Activated naive CD4-positive, alpha-beta T cell treated with anti-CD3 and anti-CD28 coated beads, Interleukin-2, amount 50 U/mL, for 72 hours (primary cell): ENCODE measurements at regions not wholly inside any gene's neighbourhood (a gene's known extent, or its start where the extent isn't known, plus 50 kb on each side); places are given as distances from the start of the nearest gene placed in this dataset.
A peak's percentile ranks its signal among the peaks of the same experiment; 100 is the strongest.

Source experiments
- ATAC-seq, 2 donors: fragments of 150-1000 bp; cut with Tn5 transposase; 2 replicates each; pipeline ENCODE4 v1.10.0; 2021; ENCODE audit warnings: mild to moderate bottlenecking in 2 of 2, moderate library complexity in 2 of 2
- DNase-seq, 2 donors: peaks; one replicate each; pipeline ENCODE4 v3.0.0; 2021 to 2022; ENCODE audit warnings: low spot score in 2 of 2
- H3K27ac Mint-ChIP-seq, 2 donors: one replicate each; pipeline ENCODE4 v1.8.0; 2022; ENCODE audit warnings: mild to moderate bottlenecking in 2 of 2, mixed read lengths in 2 of 2
- H3K36me3 Mint-ChIP-seq, 2 donors: one replicate each; pipeline ENCODE4 v1.8.0; 2022; ENCODE audit warnings: mixed read lengths in 2 of 2
- H3K9me3 Mint-ChIP-seq, 2 donors: one replicate each; pipeline ENCODE4 v1.8.0; 2022; ENCODE audit warnings: mixed read lengths in 2 of 2

- H3K9me3 Mint-ChIP-seq, result peaks cover 0 to 8% of the 10 kb centered on the region in 2 donors
- DNase-seq (no peak), ATAC-seq (no peak)
- H3K36me3 Mint-ChIP-seq, result no peaks in the 10 kb centered on the region
- no peak overlapping the region for H3K27ac Mint-ChIP-seq
These were observed 394.5 kb downstream of the ARHGEF28 start for GRCh38 chr5:74020503-74020902.

- Mint-ChIP-seq H3K9me3 (peaks cover 0 to 8% of the 10 kb centered on the region in 2 donors), H3K27ac (no peak overlapping the region), H3K36me3 (no peaks in the 10 kb centered on the region)
- ATAC-seq (no peak), DNase-seq (no peak)
These were observed 393.9 kb downstream of the ARHGEF28 start for GRCh38 chr5:74019923-74020322.

GRCh38 chr5:74017786-74018211 is 391.8 kb downstream of the ARHGEF28 start:
- H3K27ac Mint-ChIP-seq, result no peak overlapping the region
- H3K9me3 Mint-ChIP-seq, result peaks cover 0 to 5% of the 10 kb centered on the region in 2 donors
- no peaks in the 10 kb centered on the region for H3K36me3 Mint-ChIP-seq
- ATAC-seq, result no peak
- no peak for DNase-seq

GRCh38 chr5:74017112-74017511 is 391.1 kb downstream of the ARHGEF28 start:
- Mint-ChIP-seq H3K36me3 (no peaks in the 10 kb centered on the region), H3K27ac (no peak overlapping the region), H3K9me3 (peaks cover 0 to 5% of the 10 kb centered on the region in 2 donors)
- DNase-seq (no peak), ATAC-seq (no peak)

GRCh38 chr5:74016373-74016772 is 390.4 kb downstream of the ARHGEF28 start:
- Mint-ChIP-seq H3K27ac (no peak overlapping the region), H3K9me3 (peaks cover 0 to 5% of the 10 kb centered on the region in 2 donors), H3K36me3 (no peaks in the 10 kb centered on the region)
- ATAC-seq, result peak in 1 of 2 donors; percentile 29
- no peak for DNase-seq

- DNase-seq (no peak), ATAC-seq (no peak)
- H3K36me3 Mint-ChIP-seq, result no peaks in the 10 kb centered on the region
- H3K27ac Mint-ChIP-seq, result no peak overlapping the region
- H3K9me3 Mint-ChIP-seq, result peaks cover 0 to 5% of the 10 kb centered on the region in 2 donors
These were observed 389.7 kb downstream of the ARHGEF28 start for GRCh38 chr5:74015716-74016115.

- no peaks in the 10 kb centered on the region for H3K36me3 Mint-ChIP-seq
- ATAC-seq, result no peak
- no peak for DNase-seq
- H3K9me3 Mint-ChIP-seq, result no peaks in the 10 kb centered on the region
- H3K27ac Mint-ChIP-seq, result no peak overlapping the region
These were observed 387.2 kb downstream of the ARHGEF28 start for GRCh38 chr5:74013222-74013621.

GRCh38 chr5:74009502-74009901 is 383.5 kb downstream of the ARHGEF28 start:
- Mint-ChIP-seq H3K27ac (no peak overlapping the region), H3K36me3 (no peaks in the 10 kb centered on the region), H3K9me3 (no peaks in the 10 kb centered on the region)
- ATAC-seq (no peak), DNase-seq (no peak)

- Mint-ChIP-seq H3K9me3 (no peaks in the 10 kb centered on the region), H3K27ac (no peak overlapping the region), H3K36me3 (no peaks in the 10 kb centered on the region)
- DNase-seq (no peak), ATAC-seq (no peak)
These were observed 381.2 kb downstream of the ARHGEF28 start for GRCh38 chr5:74007193-74007592.

GRCh38 chr5:73999297-73999696 is 373.3 kb downstream of the ARHGEF28 start:
- H3K27ac Mint-ChIP-seq, result no peak overlapping the region
- no peak for ATAC-seq
- DNase-seq, result no peak
- H3K9me3 Mint-ChIP-seq, result no peaks in the 10 kb centered on the region
- H3K36me3 Mint-ChIP-seq, result no peaks in the 10 kb centered on the region

GRCh38 chr5:73998489-73998888 is 372.5 kb downstream of the ARHGEF28 start:
- no peak for ATAC-seq
- Mint-ChIP-seq H3K36me3 (peaks cover 0 to 3% of the 10 kb centered on the region in 2 donors), H3K27ac (no peak overlapping the region), H3K9me3 (peaks cover 0 to 3% of the 10 kb centered on the region in 2 donors)
- no peak for DNase-seq

- H3K36me3 Mint-ChIP-seq, result peaks cover 0 to 5% of the 10 kb centered on the region in 2 donors
- H3K27ac Mint-ChIP-seq, result no peak overlapping the region
- H3K9me3 Mint-ChIP-seq, result peaks cover 0 to 4% of the 10 kb centered on the region in 2 donors
- DNase-seq (no peak), ATAC-seq (no peak)
These were observed 372.0 kb downstream of the ARHGEF28 start for GRCh38 chr5:73997960-73998359.

- Mint-ChIP-seq H3K27ac (no peak overlapping the region), H3K36me3 (peaks cover 0 to 5% of the 10 kb centered on the region in 2 donors), H3K9me3 (peaks cover 0 to 4% of the 10 kb centered on the region in 2 donors)
- DNase-seq (no peak), ATAC-seq (no peak)
These were observed 370.3 kb downstream of the ARHGEF28 start for GRCh38 chr5:73996151-73996755.

- Mint-ChIP-seq H3K36me3 (peaks cover 0 to 5% of the 10 kb centered on the region in 2 donors), H3K27ac (no peak overlapping the region), H3K9me3 (peaks cover 0 to 4% of the 10 kb centered on the region in 2 donors)
- ATAC-seq, result no peak
- no peak for DNase-seq
These were observed 369.0 kb downstream of the ARHGEF28 start for GRCh38 chr5:73994963-73995362.
